Endothelial cell of umbilical vein (primary cell): ENCODE measurements at regions not wholly inside any gene's neighbourhood (a gene's known extent, or its start where the extent isn't known, plus 50 kb on each side); places are given as distances from the start of the nearest gene placed in this dataset.

Experiments used
- CTCF ChIP-seq, 2 donors: IDR thresholded peaks; 1 replicate in 1 of 2; 2 replicates in 1 of 2; pipeline ENCODE4 v1.5.1; 2011; ENCODE audit warnings: low read length in 2 of 2, mild to moderate bottlenecking in 2 of 2, moderate library complexity in 2 of 2, control low read depth in 1 of 2, inconsistent platforms in 1 of 2, low read depth in 1 of 2; ENCODE audit not compliant: insufficient read depth in 1 of 2; ENCODE audit errors: extremely low read depth in 1 of 2
- EZH2 ChIP-seq: IDR thresholded peaks from 2 replicates; pipeline ENCODE4 v1.6.1; 2012; ENCODE audit warnings: borderline replicate concordance, low read depth, mild to moderate bottlenecking, moderate library complexity, low read length, inconsistent platforms; ENCODE audit not compliant: severe bottlenecking
- POLR2A ChIP-seq: IDR thresholded peaks from 2 replicates; pipeline ENCODE4 v1.6.1; 2012; ENCODE audit warnings: low read depth, mild to moderate bottlenecking, control low read depth, low read length
- POLR2AphosphoS5 ChIP-seq: IDR thresholded peaks from 2 replicates; pipeline ENCODE4 v1.6.1; 2012; ENCODE audit warnings: low read depth, mild to moderate bottlenecking, control low read depth, low read length, moderate library complexity; ENCODE audit not compliant: insufficient read depth

- TF ChIP-seq POLR2A: no peak
- TF ChIP-seq CTCF (IDR thresholded peaks at IDR 0.05; ENCODE audit: extremely low read depth in 1 of 2, insufficient read depth in 1 of 2, low read depth in 1 of 2, low read length in 2 of 2): no peak
- no peak for TF ChIP-seq POLR2AphosphoS5
- no peak for TF ChIP-seq EZH2
These were observed 219.9 kb upstream of the LYZL1 start for GRCh38 chr10:29068966-29069365.
